CD14-positive monocyte (primary cell): ENCODE measurements at regions not wholly inside any gene's neighbourhood (a gene's known extent, or its start where the extent isn't known, plus 50 kb on each side); places are given as distances from the start of the nearest gene placed in this dataset.

ENCODE experiments used
- DNase-seq, 3 donors: peaks; one replicate each; pipeline ENCODE4 v3.0.0-alpha.2; 2011 to 2022
- H2AFZ ChIP-seq: 2 replicates; pipeline ENCODE4 v1.6.0; 2012; ENCODE audit warnings: mild to moderate bottlenecking, low read depth, low read length, inconsistent platforms; ENCODE audit not compliant: insufficient read depth, poor library complexity, severe bottlenecking
- H3K27ac ChIP-seq, 2 donors: 1 replicate in 1 of 2; 2 replicates in 1 of 2; pipeline ENCODE4 v1.5.1; 2012 to 2013; ENCODE audit warnings: low read length in 2 of 2, control low read depth in 1 of 2, inconsistent platforms in 1 of 2, low read depth in 1 of 2, mild to moderate bottlenecking in 1 of 2
- H3K27me3 ChIP-seq, 2 donors: one replicate each; pipeline versions ENCODE4 v1.6.0 to v1.6.1; 2011 to 2013; ENCODE audit warnings: low read length in 2 of 2; ENCODE audit not compliant: control insufficient read depth in 2 of 2, insufficient read depth in 2 of 2
- H3K36me3 ChIP-seq, 2 donors: replicated peaks in 1 of 2; 1 replicate in 1 of 2; 2 replicates in 1 of 2; pipeline versions ENCODE4 v1.5.1 to v1.6.1; 2012 to 2013; ENCODE audit warnings: low read length in 2 of 2, control low read depth in 1 of 2, inconsistent platforms in 1 of 2, mild to moderate bottlenecking in 1 of 2; ENCODE audit not compliant: insufficient read depth in 2 of 2, control insufficient read depth in 1 of 2
- H3K4me1 ChIP-seq, 2 donors: 1 replicate in 1 of 2; 2 replicates in 1 of 2; pipeline versions ENCODE4 v1.5.1 to v1.6.1; 2012 to 2013; ENCODE audit warnings: low read length in 2 of 2, control low read depth in 1 of 2, inconsistent platforms in 1 of 2, mild to moderate bottlenecking in 1 of 2, moderate library complexity in 1 of 2; ENCODE audit not compliant: insufficient read depth in 2 of 2, control insufficient read depth in 1 of 2
- H3K4me2 ChIP-seq: replicated peaks from 2 replicates; pipeline ENCODE3; 2012; ENCODE audit warnings: low read length, moderate library complexity, mild to moderate bottlenecking; ENCODE audit not compliant: poor library complexity, severe bottlenecking; ENCODE audit errors: extremely low read depth
- H3K4me3 ChIP-seq, 3 experiments: fragments of 200-600 bp in 1 of 3; sonication (generic) in 1 of 3; replicated peaks in 1 of 3; 1 replicate in 2 of 3; 2 replicates in 1 of 3; pipeline ENCODE4 v1.5.1; 2011 to 2013; ENCODE audit warnings: low read length in 3 of 3, mild to moderate bottlenecking in 3 of 3, control low read depth in 2 of 3, low read depth in 2 of 3, inconsistent platforms in 1 of 3, moderate library complexity in 1 of 3
- H3K79me2 ChIP-seq: 2 replicates; pipeline ENCODE4 v1.6.0; 2012; ENCODE audit warnings: mild to moderate bottlenecking, control low read depth, inconsistent platforms, low read length, moderate library complexity; ENCODE audit not compliant: insufficient read depth
- H3K9ac ChIP-seq: 2 replicates; pipeline ENCODE4 v1.6.0; 2017; ENCODE audit warnings: low read length, mild to moderate bottlenecking; ENCODE audit not compliant: insufficient read depth, poor library complexity, severe bottlenecking
- H3K9me3 ChIP-seq, 2 donors: replicated peaks in 1 of 2; 1 replicate in 1 of 2; 2 replicates in 1 of 2; pipeline versions ENCODE4 v1.5.1 to v1.6.1; 2012 to 2013; ENCODE audit warnings: low read length in 2 of 2, control low read depth in 1 of 2; ENCODE audit not compliant: control insufficient read depth in 1 of 2, insufficient read depth in 1 of 2
- H4K20me1 ChIP-seq: 2 replicates; pipeline ENCODE4 v1.6.0; 2012; ENCODE audit warnings: mild to moderate bottlenecking, low read length, control low read depth, moderate library complexity; ENCODE audit not compliant: insufficient read depth
- H3K27ac Mint-ChIP-seq, 7 donors: one replicate each; pipeline ENCODE4 v1.8.0; 2020; ENCODE audit warnings: mild to moderate bottlenecking in 7 of 7, mixed read lengths in 7 of 7, moderate library complexity in 6 of 7, inconsistent platforms in 2 of 7
- H3K27me3 Mint-ChIP-seq, 3 donors: one replicate each; pipeline ENCODE4 v1.8.0; 2021 to 2022; ENCODE audit warnings: low read depth in 3 of 3, mild to moderate bottlenecking in 3 of 3, mixed read lengths in 3 of 3, moderate library complexity in 3 of 3, inconsistent platforms in 1 of 3
- H3K36me3 Mint-ChIP-seq, 2 donors: one replicate each; pipeline ENCODE4 v1.8.0; 2020; ENCODE audit warnings: mixed read lengths in 2 of 2, inconsistent platforms in 1 of 2, mild to moderate bottlenecking in 1 of 2
- H3K4me1 Mint-ChIP-seq: one replicate; pipeline ENCODE4 v1.8.0; 2020; ENCODE audit warnings: mild to moderate bottlenecking, mixed read lengths
- H3K4me3 Mint-ChIP-seq, 2 donors: one replicate each; pipeline ENCODE4 v1.8.0; 2020; ENCODE audit warnings: mild to moderate bottlenecking in 2 of 2, mixed read lengths in 2 of 2, moderate library complexity in 1 of 2
- H3K9me3 Mint-ChIP-seq, 7 donors: one replicate each; pipeline ENCODE4 v1.8.0; 2020 to 2022; ENCODE audit warnings: mixed read lengths in 7 of 7, mild to moderate bottlenecking in 6 of 7, moderate library complexity in 6 of 7, inconsistent platforms in 2 of 7
- CTCF ChIP-seq: fragments of 200-600 bp; IDR thresholded peaks from one replicate; pipeline ENCODE4 v1.8.0; 2022; ENCODE audit warnings: antibody characterized with exemption, mild to moderate bottlenecking
- WGBS: methylation state at CpG from one replicate; pipeline ENCODE4 v1.1.5; 2013; ENCODE audit warnings: missing lambda C conversion rate; ENCODE audit not compliant: insufficient coverage; 5-methylcytosine and 5-hydroxymethylcytosine counted together
- intact Hi-C, 2 donors: fragments of 100-400 bp; cut with micrococcal nuclease; formaldehyde crosslinking; loops; one replicate each; pipeline versions ENCODE4 v1.15.0 to v1.15.1; 2023

- TF ChIP-seq CTCF = no peak
- no peak overlapping the region for H3K27ac Mint-ChIP-seq
- Histone ChIP-seq H3K27ac (no peak overlapping the region), H3K9ac (no peak overlapping the region), H3K4me3 (no peak overlapping the region), H3K36me3 (no peaks in the 10 kb centered on the region), H3K4me1 (no peaks in the 10 kb centered on the region), H3K79me2 (no peaks in the 10 kb centered on the region), H3K27me3 (peaks cover 13 to 18% of the 10 kb centered on the region in 2 donors), H4K20me1 (no peaks in the 10 kb centered on the region), H2AFZ (no peak overlapping the region), H3K9me3 (no peaks in the 10 kb centered on the region), H3K4me2 (no peak overlapping the region)
- 71% methylated on average over 3 of the region's 8 CpGs for WGBS
- no peak for DNase-seq
- H3K27me3 Mint-ChIP-seq = peaks cover 20 to 26% (median 21%) of the 10 kb centered on the region in 3 donors
- intact Hi-C loops = no loop called here
- no peak overlapping the region for H3K4me3 Mint-ChIP-seq
- no peaks in the 10 kb centered on the region for H3K36me3 Mint-ChIP-seq
- H3K9me3 Mint-ChIP-seq = peaks cover 0 to 2% (median 0%) of the 10 kb centered on the region in 7 donors
- no peaks in the 10 kb centered on the region for H3K4me1 Mint-ChIP-seq
Measured at GRCh38 chr16:51442141-51442870, 291.2 kb upstream of the SALL1 start.

DNA sequence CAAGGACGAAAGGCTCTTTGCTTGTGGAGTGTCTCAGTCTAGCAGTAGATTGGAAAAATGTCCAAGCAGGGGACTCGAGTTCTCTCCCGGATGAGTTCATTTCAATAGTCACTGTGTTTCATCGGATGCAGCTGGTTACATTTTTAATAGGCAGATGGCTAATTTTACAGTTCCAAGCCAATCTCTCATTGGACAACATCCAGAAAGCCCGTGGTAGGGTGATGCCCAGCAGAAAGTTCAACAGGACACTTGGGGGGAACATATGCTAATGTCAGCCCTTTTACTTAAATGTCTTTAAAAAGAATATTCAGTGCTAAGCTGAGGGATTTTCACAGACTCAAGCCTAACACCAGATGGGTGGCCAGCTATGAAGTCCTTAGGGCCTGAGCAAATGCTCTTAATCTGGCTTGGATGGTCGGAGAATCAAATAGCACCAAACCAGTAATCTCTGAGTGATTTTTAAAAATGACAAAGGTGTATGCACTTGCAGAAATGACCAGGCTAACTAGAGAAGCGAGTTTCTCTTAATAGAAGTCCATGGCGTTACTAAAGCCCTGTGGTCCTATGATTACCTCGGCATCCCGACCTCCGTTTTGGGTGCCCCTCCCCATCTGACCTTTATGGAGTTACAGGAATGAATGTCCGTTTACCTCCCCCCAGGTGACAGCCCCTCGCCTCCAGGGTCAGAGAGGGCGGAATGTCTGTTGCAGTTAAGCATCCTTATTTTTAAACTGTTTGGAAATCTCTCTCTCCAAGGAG is 289.2 kb upstream of the SALL1 start:
- Histone ChIP-seq H3K4me2 (no peak overlapping the region), H3K9ac (no peak overlapping the region), H3K27me3 (peaks cover 13 to 18% of the 10 kb centered on the region in 2 donors), H3K79me2 (no peaks in the 10 kb centered on the region), H2AFZ (no peak overlapping the region), H3K4me3 (no peak overlapping the region), H3K9me3 (no peaks in the 10 kb centered on the region), H3K36me3 (no peaks in the 10 kb centered on the region), H3K27ac (no peak overlapping the region), H4K20me1 (no peaks in the 10 kb centered on the region), H3K4me1 (no peaks in the 10 kb centered on the region)
- intact Hi-C loops = no loop called here
- H3K36me3 Mint-ChIP-seq = no peaks in the 10 kb centered on the region
- no peaks in the 10 kb centered on the region for H3K4me1 Mint-ChIP-seq
- peaks cover 17 to 26% (median 21%) of the 10 kb centered on the region in 3 donors for H3K27me3 Mint-ChIP-seq
- DNase-seq = no peak
- H3K27ac Mint-ChIP-seq = no peak overlapping the region
- TF ChIP-seq CTCF = no peak
- peaks cover 0 to 4% (median 0%) of the 10 kb centered on the region in 7 donors for H3K9me3 Mint-ChIP-seq
- peak overlapping the region in 1 of 2 donors; percentile 39 for H3K4me3 Mint-ChIP-seq
- WGBS = 19% methylated on average over 8 of the region's 14 CpGs
